GM12892 (cell line): ENCODE measurements at regions not wholly inside any gene's neighbourhood (a gene's known extent, or its start where the extent isn't known, plus 50 kb on each side); places are given as distances from the start of the nearest gene placed in this dataset.
"Not testable (repeated sequence)": the region's sequence is repeated elsewhere in the genome, so short reads cannot be mapped to it uniquely, and the experiment has no call there.

ENCODE experiments used
- POLR2A ChIP-seq: IDR thresholded peaks from 2 replicates; pipeline ENCODE4 v1.6.1; 2011; ENCODE audit warnings: low read depth, low read length, control low read depth
- POLR2AphosphoS5 ChIP-seq: IDR thresholded peaks from 2 replicates; pipeline ENCODE4 v1.6.1; 2011; ENCODE audit warnings: low read depth, low read length, control low read depth
- TAF1 ChIP-seq: IDR thresholded peaks from 2 replicates; pipeline ENCODE4 v1.6.1; 2011; ENCODE audit warnings: low read depth, mild to moderate bottlenecking, control low read depth, low read length, borderline replicate concordance

GRCh38 chr4:9078796-9079195, 91.4 kb upstream of the FAM90A26 start:
- TF ChIP-seq POLR2A, POLR2AphosphoS5, TAF1: not testable (repeated sequence)
